C4-2B (cell line): ENCODE measurements at regions not wholly inside any gene's neighbourhood (a gene's known extent, or its start where the extent isn't known, plus 50 kb on each side); places are given as distances from the start of the nearest gene placed in this dataset.

Experiments used
- ZFX ChIP-seq: fragments of 450-650 bp; IDR thresholded peaks from 2 replicates; pipeline ENCODE4 v1.6.1; 2017
- TF ChIP-seq, protein P1 (sequence below): fragments of 450-650 bp; conservative IDR thresholded peaks from 2 replicates; pipeline ENCODE4 v1.5.1; 2017; ENCODE audit warnings: mild to moderate bottlenecking

GRCh38 chr2:67652679-67653078 lies 255.5 kb downstream of the ETAA1 start:
- TF ChIP-seq, protein P1, sequence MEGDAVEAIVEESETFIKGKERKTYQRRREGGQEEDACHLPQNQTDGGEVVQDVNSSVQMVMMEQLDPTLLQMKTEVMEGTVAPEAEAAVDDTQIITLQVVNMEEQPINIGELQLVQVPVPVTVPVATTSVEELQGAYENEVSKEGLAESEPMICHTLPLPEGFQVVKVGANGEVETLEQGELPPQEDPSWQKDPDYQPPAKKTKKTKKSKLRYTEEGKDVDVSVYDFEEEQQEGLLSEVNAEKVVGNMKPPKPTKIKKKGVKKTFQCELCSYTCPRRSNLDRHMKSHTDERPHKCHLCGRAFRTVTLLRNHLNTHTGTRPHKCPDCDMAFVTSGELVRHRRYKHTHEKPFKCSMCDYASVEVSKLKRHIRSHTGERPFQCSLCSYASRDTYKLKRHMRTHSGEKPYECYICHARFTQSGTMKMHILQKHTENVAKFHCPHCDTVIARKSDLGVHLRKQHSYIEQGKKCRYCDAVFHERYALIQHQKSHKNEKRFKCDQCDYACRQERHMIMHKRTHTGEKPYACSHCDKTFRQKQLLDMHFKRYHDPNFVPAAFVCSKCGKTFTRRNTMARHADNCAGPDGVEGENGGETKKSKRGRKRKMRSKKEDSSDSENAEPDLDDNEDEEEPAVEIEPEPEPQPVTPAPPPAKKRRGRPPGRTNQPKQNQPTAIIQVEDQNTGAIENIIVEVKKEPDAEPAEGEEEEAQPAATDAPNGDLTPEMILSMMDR: no peak
- TF ChIP-seq ZFX: no peak
